ENCODE measurements at regions not wholly inside any gene's neighbourhood (a gene's known extent, or its start where the extent isn't known, plus 50 kb on each side); places are given as distances from the start of the nearest gene placed in this dataset.
"Not testable (repeated sequence)": the region's sequence is repeated elsewhere in the genome, so short reads cannot be mapped to it uniquely, and the experiment has no call there.

DNA sequence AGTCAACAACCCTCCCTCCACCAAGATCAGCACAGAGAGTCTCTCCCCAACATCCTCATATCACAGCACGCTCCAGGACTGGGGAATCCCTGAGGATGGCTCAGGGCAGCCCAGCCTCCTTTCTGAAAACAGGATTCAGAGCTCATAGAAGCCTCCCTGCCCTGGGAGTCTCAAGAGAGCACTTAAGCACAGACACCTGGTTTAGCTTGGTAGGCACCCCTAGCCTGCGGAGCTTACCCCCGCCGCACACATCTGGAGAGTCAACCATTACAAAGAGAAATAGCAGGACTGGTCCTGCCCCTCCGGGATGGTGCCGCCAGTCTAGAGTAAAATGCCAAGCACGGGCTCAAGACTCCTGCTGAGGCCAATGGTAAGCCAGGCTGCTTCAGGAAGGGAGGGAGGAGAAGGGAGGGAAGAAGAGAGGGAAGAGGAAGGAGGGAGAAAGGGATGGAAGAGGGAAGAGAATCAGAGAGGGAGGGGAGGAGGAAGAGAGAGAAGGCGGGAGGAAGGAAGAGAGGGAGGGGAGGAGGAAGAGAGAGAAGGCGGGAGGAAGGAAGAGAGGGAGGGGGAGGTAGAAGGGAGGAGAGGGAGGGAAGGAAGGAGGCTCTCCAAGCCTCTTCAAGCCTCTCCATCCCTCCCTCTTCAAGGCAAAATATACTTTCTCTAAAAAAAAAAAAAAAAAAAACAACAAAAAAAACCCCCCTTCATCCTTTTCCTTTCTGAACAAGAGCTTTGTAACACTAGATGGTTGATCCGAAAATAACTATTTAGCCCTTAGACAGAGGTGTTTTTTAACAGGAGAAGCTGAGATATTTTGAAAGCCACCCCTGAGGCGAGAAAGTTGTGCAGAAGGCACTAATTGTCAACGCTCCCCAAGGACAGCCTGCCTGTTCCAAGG, 278.6 kb upstream of the TLE3 start:
- no peak for FAIRE-seq
- Histone ChIP-seq H3K9me3 (no peaks in the 10 kb centered on the region), H3K4me1 (peaks cover 0 to 10% (median 3%) of the 10 kb centered on the region in 3 donors), H3K27me3 (no peaks in the 10 kb centered on the region), H3K36me3 (no peaks in the 10 kb centered on the region), H3K27ac (peak overlapping the region in 3 of 4 donors; percentile 0 to 44 (median 39)), H3K4me3 (peak overlapping the region in 2 of 4 donors; percentile 13 to 26)
- TF ChIP-seq, protein P1, sequence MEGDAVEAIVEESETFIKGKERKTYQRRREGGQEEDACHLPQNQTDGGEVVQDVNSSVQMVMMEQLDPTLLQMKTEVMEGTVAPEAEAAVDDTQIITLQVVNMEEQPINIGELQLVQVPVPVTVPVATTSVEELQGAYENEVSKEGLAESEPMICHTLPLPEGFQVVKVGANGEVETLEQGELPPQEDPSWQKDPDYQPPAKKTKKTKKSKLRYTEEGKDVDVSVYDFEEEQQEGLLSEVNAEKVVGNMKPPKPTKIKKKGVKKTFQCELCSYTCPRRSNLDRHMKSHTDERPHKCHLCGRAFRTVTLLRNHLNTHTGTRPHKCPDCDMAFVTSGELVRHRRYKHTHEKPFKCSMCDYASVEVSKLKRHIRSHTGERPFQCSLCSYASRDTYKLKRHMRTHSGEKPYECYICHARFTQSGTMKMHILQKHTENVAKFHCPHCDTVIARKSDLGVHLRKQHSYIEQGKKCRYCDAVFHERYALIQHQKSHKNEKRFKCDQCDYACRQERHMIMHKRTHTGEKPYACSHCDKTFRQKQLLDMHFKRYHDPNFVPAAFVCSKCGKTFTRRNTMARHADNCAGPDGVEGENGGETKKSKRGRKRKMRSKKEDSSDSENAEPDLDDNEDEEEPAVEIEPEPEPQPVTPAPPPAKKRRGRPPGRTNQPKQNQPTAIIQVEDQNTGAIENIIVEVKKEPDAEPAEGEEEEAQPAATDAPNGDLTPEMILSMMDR (IDR thresholded peaks at IDR 0.05) = no peak
- intact Hi-C loops (cut with DNase I) = no loop called here
- DNase-seq = no peak
- 56 to 65% methylated on average over 11 to 12 of the region's 12 CpGs for WGBS, 2 donors
- no peak for ATAC-seq

DNA sequence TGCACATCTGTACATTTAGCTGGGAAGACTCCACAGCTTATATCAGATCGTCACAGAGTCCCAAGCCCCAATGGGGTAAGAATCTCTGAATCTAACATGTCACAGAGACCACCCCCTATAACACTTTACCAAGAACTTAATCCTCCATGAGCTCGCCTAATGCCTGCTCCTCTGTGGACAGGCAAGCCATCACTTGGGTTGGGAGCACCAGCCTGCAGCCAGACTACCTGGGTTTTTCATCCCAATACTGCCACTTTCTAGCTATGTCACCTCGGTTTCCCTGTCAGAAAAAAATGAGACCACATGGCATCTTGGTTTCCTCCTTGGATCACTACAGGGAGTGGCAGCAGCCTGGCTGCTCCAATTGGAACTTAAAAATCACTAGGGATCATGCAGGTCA, 277.9 kb upstream of the TLE3 start:
- no peaks in the 10 kb centered on the region for H3K27me3 ChIP-seq
- intact Hi-C loops (cut with DNase I) = no loop called here
- no peak overlapping the region for H3K27ac ChIP-seq
- TF ChIP-seq, protein P1 (IDR thresholded peaks at IDR 0.05) = no peak
- no peaks in the 10 kb centered on the region for H3K36me3 ChIP-seq
- 81 to 91% methylated on average over 3 of the region's 3 CpGs for WGBS, 2 donors
- DNase-seq (no peak), FAIRE-seq (no peak), ATAC-seq (no peak)
- no peak overlapping the region for H3K4me3 ChIP-seq
- H3K9me3 ChIP-seq = no peaks in the 10 kb centered on the region
- H3K4me1 ChIP-seq = peaks cover 0 to 10% (median 3%) of the 10 kb centered on the region in 3 donors

DNA sequence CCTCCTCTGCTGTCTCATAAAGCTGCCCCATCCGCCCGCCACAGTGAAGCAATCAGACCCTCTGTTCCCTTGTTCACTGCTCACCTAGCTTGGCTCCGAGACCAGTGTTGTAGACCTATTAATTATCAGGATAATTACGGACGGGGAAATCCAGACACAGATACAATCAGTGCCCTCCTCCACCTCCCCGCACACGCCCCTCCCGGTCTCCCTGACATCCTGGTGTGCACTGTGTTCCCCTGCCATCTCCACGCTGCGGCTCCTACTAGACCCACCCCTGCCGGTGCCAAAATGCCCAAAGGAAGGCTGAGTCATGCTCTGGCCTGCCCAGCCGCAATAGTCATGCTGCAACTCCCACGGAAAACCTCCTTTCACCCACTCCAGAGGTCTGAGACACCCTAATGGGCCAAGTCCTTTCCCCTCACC, 277.3 kb upstream of the TLE3 start:
- H3K27ac ChIP-seq = no peak overlapping the region
- peaks cover 0 to 10% (median 3%) of the 10 kb centered on the region in 3 donors for H3K4me1 ChIP-seq
- DNase-seq = no peak
- no peak for FAIRE-seq
- H3K9me3 ChIP-seq = no peaks in the 10 kb centered on the region
- no peaks in the 10 kb centered on the region for H3K36me3 ChIP-seq
- H3K27me3 ChIP-seq = no peaks in the 10 kb centered on the region
- intact Hi-C loops (cut with DNase I) = no loop called here
- H3K4me3 ChIP-seq = no peak overlapping the region
- ATAC-seq = peak in 1 of 4 donors; percentile 31
- TF ChIP-seq, protein P1 (IDR thresholded peaks at IDR 0.05) = no peak
- 83 to 87% methylated on average over 13 of the region's 13 CpGs for WGBS, 2 donors

DNA sequence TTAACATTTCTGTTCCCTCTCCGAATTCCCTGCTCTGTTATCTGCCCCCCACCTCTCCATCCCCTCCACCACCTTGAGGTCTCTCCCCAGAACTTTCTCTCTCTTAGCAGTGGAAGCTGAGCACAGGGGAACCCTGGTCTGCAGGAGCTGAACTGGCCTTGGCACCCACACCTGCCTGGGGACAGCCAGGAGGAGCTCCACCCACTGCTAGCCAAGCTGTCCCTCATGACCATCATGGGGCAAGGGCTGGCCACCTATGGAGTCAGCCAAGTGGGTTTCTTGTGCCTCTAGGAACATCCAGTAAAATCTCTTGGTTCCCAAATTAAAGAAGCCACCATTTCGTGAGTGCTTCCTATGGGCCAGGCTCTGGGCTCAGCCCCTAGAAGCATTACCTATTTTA, 276.4 kb upstream of the TLE3 start:
- DNase-seq (no peak), ATAC-seq (no peak), FAIRE-seq (no peak)
- Histone ChIP-seq H3K27me3 (no peaks in the 10 kb centered on the region), H3K4me3 (no peak overlapping the region), H3K4me1 (peaks cover 0 to 10% (median 3%) of the 10 kb centered on the region in 3 donors), H3K27ac (no peak overlapping the region), H3K36me3 (no peaks in the 10 kb centered on the region), H3K9me3 (no peaks in the 10 kb centered on the region)
- 84 to 87% methylated on average over 2 of the region's 2 CpGs for WGBS, 2 donors
- TF ChIP-seq, protein P1 (IDR thresholded peaks at IDR 0.05) = no peak
- intact Hi-C loops (cut with DNase I) = no loop called here

DNA sequence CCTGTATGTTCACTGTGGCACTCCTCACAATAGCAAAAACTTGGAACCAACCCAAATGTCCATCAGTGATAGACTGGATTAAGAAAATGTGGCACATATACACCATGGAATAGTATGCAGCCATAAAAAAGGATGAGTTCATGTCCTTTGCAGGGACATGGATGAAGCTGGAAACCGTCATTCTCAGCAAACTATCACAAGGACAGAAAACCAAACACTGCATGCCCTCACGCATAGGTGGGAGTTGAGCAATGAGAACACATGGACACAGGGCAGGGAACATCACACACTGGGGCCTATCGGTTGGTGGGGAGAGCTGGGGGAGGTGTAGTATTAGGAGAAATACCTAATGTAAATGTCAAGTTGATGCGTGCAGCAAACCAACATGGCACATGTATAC, 275.7 kb upstream of the TLE3 start:
- WGBS, 2 donors = 92% methylated on average over 4 of the region's 4 CpGs
- H3K36me3 ChIP-seq; ATAC-seq; H3K27ac ChIP-seq; H3K4me3 ChIP-seq; FAIRE-seq; H3K9me3 ChIP-seq; H3K27me3 ChIP-seq; DNase-seq; H3K4me1 ChIP-seq; intact Hi-C loops (cut with DNase I): not testable (repeated sequence)

DNA sequence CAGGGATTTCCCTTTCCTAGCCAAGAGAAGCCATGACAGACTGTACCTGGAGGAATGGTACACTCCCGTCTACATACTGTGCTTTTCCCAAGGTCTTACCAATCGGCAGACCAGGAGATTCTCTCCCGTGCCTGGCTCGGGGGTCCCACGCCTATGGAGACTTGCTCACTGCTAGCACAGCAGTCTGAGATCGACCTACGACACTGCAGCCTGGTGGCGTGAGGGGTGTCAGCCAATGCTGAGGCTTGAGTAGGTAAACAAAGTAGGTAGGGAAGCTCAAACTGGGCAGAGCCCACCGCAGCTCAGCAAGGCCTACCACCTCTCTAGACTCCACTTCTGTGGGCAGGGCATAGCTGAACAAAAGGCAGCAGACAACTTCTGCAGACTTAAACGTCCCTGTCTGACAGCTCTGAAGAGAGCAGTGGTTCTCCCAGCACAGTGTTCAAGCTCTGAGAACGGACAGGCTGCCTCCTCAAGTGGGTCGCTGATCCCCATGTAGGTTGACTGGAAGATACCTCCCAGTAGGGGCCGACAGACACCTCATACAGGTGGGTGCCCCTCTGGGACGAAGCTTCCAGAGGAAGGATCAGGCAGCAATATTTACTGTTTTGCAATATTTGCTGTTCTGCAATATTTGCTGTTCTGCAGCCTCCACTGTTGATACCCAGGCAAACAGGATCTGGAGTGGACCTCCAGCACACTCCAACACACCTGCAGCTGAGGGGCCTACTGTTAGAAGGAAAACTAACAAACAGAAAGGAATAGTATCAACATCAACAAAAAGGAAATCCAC, 270.4 kb upstream of the TLE3 start:
- H3K4me1 ChIP-seq; intact Hi-C loops (cut with DNase I); H3K9me3 ChIP-seq; H3K36me3 ChIP-seq; H3K4me3 ChIP-seq; ATAC-seq; FAIRE-seq; H3K27ac ChIP-seq; H3K27me3 ChIP-seq: not testable (repeated sequence)
- WGBS, 2 donors = 67 to 74% methylated on average over 14 of the region's 14 CpGs
- DNase-seq = peak in 1 of 6 donors; percentile 14

DNA sequence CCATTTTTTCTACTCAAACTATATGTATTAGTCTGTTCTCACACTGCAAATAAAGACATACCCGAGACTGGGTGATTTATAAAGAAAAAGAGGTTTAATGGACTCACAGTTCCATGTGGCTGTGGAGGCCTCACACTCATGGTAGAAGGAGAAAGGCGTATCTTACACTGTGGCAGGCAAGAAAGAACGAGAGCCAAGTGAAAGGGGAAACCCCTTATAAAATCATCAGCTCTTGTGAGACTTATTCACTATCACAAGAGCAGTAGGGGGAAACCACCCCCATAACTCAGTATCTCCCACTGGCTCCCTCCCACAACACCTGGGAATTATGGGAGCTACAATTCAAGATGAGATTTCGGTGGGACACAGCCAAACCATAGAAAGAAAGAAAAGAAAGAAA, 266.3 kb upstream of the TLE3 start:
- FAIRE-seq; H3K27ac ChIP-seq; H3K27me3 ChIP-seq; H3K36me3 ChIP-seq; DNase-seq; intact Hi-C loops (cut with DNase I); H3K4me3 ChIP-seq; ATAC-seq; H3K4me1 ChIP-seq; H3K9me3 ChIP-seq: not testable (repeated sequence)
- WGBS, 2 donors = 79 to 89% methylated on average over 4 of the region's 4 CpGs
